ENCODE measurements at regions not wholly inside any gene's neighbourhood (a gene's known extent, or its start where the extent isn't known, plus 50 kb on each side); places are given as distances from the start of the nearest gene placed in this dataset.

DNA sequence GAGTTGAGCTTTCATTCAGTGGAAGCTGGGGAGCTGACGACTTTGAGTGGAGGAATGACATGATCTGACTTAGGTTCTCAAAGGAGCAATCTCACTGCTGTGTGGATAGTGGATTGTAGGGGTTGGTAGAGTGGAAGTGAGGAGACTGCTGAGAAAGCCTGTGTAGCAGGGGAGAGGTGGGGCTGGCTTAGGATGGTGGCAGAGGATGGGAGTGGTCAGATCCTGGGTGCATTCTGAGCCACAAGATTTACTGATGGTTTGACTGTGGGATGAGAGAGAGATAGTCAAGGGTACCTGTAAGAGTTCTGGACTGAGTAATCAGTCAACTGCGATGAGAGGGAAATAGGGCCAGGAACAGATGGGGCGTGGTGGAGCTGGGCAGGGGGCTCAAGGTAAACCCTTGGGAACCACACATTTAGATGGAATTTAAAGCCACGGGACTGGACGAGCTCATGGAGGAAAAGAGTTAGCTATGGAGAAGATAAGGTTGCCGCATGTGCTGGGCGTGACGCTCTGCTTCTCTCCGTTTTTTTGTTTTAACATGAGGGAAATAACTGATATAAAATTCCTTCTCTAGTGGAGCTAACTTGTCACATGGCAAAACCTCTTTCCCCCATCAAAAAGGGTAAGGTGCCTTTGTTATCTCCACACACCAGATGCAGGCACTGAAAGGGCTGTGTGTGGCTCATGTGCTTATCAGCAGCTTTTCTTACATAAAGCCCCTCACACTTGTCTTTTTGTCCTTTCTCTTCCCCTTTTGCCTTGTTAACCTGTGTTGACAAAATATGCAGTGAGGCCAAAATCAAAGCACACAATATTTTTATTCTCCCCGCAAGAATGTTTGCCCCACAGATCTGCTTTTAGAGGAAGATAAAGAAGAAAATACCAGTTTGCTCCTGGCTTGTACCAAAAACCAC, 379.8 kb downstream of the TSN start:
- DNase-seq, result no peak

DNA sequence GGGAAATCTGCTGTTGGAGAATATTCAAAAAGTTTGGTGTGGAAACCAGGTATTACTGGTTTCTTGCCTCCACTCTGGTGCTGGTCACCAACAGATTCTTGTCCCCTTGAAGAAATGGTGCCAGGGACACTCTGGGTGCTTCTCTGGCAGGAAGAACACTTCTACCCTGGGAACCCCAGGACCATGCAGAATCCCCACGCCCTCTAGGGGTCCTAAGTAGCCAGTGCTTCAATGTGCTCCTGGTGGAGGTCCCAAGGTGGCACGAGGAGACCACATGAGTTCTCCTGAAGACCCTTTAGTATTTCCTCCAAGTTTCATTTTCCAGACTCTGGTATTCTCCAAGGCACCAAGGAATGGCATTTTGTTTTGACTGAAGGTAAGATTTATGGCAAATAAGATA, 380.6 kb downstream of the TSN start:
- DNase-seq, result no peak

DNA sequence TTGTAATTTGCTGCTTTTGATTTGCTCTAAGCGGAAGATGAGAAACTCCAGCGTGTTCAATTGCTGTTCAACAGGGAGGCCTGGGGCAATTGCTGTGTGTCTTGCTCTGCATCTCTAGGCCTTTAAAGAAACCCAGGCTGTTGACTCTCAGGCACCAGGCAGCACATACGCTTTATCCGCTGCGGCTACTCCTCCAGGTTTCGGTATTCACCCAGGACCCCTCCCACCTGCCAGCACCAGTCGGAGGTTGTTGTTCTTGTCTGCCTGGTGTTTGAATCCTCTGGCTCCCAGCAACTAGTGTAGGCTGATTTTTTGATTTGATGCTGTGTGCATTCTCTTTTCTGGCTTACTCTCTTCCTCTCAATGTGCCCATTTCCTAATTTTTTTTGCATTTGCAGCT, 383.1 kb downstream of the TSN start:
- no peak for DNase-seq

DNA sequence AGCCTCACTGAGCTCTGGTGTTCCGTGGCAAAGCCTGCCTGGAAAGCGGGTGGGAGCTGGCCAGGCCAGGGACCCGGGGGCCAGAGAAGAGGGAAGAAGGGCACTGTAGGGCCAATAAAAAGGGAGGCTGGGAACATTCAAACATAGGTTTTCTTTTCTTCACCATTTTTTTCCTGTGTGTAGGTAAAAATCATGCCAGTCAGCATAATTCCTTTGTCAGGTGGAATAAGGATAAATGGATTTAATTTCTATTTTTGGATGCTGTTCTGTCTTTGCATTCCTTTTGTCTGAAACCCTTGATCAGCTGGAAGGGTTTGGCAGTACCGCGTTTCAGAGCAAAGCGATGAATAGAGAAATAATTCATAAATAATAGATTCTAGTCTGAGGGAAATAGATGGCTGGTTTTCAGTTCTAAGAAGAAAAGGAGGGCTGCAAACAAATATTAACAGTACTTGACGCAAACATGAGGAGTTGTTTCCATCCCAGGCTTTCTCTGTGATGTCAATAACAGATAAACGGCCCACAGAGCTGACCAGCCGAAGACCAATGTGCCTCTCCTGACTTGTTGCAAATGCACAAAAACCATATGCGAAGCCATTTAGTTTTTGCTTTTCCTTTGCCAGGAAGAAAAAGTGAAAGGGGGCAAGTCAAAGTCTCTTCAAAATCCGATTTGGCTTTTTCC, 384.4 kb downstream of the TSN start:
- no peak for DNase-seq

DNA sequence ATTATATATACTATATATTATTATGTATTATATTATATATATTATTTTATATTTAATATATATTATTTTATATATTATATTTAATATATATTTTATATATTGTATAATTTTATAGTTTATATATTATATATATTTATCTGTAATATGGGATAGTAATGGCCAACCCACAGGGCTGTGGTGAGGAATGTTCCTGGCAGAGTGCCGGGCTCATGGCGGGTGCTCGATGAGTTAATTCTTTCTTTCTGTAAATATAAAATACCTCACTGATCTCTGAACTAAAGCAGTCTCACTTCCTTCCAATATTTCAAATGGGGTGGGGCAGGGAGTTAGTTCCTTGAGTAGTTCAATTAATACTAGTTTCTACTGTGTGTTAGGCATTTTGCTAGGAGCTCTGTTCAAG, 389.4 kb downstream of the TSN start:
- DNase-seq, result no peak

DNA sequence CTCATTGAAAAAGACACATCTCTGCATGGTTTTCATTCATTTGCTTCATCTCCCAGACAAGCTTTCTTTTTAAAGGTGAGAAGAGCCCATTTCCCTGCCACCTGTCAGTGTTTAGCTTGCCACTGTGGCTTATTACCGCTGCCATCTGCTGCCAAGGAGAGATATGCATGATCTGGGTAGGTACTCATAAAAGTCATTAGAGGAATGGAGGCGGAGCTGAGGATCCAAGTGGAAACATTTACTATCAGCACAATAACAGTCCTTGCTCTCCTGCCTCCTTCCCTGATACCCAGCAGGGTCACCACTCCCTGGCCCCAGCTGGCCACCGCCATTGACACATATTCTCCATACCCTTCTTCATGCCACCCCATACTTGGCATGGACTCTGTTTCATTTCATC, 390.4 kb downstream of the TSN start:
- no peak for DNase-seq

DNA sequence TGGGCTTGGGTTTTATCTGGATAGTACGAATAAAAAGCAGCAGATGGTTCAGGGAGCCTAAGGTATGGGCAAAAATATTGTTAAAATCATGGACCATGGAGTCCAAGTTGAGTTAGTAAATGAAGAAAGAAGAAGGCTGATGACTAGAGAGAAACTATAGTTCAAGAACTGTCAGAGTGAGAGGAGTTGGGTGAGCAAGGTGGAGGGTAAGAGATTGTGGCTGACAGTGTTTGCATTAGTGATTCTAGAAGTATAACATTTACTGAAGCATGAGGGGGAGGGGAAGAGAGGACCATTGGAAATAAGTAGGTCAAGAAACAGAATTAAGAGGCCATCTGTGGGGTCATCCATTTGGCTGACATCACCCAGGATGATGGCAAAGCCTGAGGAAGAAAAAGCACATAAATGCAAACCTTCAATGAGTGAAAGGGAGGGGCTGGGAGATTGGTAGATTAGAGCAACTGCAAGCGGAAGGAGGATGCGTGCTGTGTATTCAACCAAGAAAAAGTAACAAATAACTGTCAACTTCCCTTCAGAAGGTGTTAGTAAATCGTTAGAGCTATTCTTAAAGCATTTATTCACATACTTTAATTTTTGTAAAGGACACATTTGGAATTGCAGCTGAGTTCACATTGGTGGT, 392.8 kb downstream of the TSN start:
- no peak for DNase-seq

DNA sequence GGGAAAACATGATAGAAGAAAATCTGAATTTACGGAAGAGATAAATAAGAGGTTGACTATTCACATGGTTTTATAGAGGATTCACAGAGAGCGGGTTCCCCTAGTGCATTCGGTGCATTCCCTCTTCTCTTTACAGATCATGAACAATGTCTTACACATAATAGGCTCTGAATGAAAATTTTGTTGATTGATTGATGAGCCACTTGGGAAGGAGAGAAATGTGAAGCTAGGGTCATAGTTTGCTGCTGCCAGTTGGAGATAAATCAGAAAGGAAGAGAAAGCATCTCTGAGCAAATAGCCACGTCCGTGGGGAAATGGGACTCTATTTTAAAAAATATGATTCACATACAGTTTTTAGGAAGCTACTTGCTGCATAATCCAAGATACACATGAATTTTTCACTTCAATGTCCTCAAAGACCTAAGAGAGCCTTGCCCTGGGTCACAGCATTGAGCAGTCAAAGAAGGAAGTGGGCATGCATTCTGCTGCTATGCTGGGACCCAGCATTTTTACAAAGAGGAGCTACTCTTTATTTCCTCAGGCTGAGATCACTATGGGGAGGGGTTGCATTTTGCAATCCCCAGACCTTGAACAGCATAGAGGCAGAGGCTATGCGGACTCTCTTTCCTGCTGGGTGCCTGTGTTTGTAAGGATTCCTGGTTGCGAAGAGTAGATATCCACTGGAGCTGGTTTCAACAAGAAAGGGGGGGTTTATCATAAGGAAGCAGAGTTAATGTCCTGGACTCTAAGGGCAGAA, 395.3 kb downstream of the TSN start:
- DNase-seq, result no peak

DNA sequence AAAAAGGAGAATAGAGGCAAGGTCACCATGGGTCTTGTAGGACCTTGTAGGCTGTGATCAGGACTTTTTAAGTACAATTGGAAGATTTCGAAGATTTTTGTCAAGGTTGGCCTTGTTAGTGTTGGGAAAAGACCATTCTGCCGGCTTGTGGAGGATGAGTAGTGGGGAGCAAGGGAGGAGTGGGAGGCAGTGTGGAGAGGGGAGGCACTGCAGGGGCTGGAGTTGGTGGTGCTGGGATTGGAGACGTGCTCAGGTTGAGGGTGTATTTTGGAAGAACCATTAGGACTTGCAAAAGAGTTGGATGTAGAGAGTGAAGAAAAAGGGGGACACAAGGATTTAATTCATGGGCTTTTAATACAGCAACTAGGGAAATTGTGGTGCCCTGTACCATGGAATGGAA, 397.1 kb downstream of the TSN start:
- DNase-seq, result no peak

DNA sequence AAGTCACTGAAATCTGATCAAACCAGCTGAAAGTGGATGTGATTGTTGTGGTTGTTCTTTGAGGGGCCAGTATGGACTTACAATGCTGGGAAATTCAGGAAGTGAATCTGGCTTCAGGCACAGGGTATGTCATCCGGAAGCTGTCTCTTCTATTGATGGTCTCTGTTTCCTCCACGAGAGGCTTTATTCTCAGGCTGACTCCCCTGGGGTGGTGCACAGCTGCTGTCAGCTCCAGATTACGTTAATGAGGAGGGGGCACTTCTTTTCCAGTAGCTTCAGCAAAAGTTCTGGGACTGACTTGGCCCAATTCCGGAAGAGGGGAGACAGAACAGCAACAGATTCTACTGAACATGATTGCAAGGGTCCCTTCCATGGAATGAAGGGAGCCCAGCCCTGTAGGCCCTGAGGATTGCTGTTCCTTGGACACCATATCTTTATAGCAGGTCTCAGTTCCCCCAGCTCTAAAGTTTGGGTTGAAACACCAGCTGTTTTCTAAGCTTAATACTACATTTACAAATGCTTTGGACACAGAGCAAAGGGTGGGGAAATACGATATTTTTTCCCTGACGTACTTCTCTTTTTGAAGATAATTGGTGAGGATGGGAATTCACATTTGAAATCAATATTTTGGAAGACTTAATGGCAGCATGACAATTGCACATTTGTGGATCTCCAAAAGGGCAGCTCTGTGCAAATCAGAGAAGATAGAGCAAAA, 400.9 kb downstream of the TSN start:
- DNase-seq, result no peak

DNA sequence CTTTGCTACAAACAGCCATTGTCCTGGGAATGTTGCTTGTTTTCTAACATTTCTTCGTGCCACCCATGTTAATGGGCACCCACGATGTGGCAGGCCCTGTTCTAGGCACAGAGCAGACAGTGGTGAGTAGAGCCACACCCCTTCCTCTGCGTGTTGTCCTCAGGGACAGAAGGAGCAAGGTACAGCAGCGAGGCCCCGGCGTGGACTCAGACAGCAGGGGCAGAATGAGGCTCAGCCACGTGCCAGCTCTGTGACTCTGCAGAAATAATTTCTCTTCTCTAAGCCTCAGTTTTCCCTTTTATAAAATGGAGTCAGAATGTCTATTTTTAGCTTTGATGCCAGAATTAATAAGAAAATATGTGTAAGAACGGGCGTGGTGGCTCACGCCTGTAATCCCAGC, 401.7 kb downstream of the TSN start:
- no peak for DNase-seq

DNA sequence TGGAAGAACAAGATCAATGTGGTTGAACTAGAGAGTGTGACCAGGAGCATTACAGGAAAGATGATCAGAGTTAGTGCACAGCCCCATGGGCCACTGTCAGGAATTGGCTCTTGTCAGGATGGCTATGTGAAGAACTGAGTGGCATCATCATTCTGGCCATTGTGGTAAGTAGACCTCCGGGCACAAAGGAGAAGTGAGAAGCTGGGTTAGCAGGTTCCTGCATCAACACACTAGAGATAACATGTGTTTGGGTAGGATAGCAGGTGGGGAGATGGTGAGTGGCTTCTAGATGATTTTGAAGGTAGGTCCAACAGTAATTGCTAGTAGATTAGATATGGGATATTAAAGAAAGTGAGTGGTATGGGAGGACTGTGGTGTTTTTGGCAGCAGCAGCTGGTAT, 408.2 kb downstream of the TSN start:
- no peak for DNase-seq

DNA sequence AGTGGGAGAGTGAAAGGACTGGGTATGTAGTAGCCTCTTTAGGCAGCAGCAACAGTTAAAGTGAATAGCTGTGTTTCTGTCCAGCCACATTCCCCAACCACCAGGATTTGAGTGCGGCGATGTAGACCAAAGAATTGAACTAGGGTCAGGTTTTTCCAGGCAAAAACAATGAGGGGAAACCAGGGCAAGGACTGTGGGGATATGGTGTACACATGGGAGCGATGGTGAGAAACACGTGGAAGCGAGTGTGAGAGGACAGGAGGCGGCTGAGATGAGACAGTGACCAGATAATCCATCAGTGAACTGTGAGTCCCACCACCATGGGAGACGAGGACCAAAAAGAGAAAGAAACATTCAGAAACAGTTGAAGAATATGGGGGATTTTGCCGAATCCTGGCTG, 409.5 kb downstream of the TSN start:
- DNase-seq, result no peak

DNA sequence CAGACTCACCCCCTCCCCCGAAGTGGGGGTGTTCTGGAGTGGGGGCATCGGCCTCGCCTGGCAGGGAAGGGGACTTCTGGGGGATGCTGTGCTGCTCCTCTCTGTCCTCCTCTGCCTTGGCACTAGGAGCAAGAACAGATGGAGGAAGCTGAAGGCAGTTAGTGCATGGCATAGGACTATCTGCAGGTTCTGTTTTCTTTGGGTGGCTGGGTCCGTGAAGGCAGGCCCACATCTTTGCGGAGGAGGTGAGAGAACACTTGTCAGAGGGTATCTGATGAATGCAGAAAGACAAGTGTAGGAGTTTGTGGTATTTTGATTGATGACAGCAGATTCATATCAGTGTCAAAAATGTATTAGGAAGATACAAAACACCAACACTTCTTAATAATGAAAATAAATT, 411.4 kb downstream of the TSN start:
- no peak for DNase-seq

DNA sequence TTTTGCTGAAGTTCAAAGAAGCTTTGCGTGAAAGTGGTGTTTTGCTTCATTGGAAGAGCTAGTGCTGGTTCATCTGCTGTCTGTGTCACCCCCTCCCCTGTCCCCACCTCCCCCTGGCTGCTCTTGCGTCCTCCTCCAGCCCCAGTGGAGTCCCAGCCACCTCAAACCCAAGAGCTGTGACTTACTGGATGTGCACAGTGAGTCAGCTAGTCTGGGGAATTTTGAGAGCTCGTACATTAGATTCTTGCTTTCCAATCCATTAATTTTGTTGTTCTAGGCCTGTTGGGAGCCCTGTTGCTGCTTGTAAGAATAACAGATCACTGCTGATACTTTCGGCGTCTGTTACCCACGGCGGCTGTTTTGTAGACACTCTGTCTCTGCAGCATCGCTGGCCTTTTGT, 412.1 kb downstream of the TSN start:
- no peak for DNase-seq

DNA sequence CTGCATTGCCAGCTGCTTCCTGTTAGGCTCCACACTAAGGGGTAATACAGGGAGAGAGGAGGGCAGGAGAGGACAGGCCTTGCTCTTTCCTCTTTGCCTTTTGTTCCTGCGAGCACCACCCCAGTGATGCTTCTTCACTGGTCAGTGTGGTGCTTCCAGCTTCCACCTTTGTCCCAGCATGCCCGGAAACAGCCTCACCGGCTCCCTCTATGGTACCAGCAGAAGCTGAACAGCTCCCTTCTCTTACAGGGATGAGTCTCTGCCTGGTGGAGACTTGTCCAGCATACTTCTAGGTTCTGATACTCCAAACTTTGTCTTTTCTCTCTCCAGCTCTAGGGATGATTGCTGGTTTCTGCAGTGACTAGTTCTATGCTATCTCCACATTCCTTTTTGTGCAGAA, 413.3 kb downstream of the TSN start:
- DNase-seq, result no peak

DNA sequence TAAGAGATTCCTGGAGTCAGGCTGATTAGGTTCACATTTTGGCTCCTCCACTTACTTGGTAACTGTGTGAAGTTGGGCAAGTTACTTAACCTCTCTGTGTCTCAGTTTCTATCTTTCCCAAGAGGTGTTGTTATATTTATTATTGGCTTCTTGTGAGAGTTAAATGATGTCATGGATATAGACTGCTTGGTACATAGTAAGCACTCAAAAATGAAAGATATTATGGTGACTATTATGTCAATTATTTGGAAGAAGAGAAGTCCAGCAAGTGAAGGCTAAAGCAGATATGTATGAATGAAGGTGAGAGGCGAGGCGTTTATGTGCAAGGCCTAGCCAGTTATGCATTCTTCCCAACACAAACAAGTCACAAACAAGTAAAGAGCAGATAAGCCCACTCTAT, 417.4 kb downstream of the TSN start:
- no peak for DNase-seq

DNA sequence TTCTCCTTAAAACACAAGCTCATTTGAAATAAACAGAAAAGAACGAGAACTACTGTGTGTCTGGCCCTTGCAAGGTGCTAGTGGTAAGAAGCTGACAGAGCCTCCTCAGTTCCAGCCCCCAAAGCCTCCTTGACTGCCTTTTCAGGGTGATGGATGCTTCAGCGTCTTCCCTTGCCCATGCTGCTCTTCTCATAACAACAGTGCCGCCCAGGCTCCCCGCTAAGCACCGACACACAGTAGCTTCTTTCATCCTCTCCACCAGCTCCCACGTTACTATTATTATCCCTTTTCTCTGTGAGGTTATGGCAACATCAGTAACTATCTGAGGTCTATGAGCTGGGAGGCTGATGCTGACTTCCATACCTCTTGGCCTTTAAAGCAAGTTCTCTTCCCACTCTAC, 418.6 kb downstream of the TSN start:
- DNase-seq, result no peak

DNA sequence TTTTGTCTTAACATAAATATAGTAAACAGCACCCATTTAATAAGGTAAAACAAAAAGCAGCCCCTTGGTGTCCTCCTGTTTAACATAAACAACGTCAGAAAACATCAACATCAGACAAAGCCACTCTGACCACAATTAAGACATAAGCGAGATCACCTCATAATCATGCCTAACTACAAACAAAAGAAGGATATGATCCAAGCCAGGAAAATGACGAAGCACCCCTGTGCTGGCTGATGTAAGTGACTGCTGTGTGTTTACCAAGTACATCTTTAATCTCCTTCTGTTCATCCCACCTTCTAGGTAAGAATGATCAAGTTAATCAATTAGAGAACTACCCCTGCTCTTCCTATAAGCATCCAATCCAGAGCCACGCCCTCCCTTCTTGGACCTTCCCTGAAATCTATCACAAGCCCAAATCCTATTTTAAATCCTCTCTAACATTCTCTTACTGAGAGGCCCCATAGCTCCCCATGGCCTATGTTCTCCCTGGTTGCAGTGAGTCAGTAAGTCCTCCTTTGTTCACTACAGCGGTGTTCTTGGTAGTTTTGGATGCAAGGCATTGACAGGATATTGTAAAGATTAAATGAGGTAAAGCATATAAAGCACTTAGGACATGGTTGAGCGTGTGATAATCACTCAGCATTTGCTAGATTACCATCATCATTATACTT, 424.2 kb downstream of the TSN start:
- DNase-seq, result no peak

DNA sequence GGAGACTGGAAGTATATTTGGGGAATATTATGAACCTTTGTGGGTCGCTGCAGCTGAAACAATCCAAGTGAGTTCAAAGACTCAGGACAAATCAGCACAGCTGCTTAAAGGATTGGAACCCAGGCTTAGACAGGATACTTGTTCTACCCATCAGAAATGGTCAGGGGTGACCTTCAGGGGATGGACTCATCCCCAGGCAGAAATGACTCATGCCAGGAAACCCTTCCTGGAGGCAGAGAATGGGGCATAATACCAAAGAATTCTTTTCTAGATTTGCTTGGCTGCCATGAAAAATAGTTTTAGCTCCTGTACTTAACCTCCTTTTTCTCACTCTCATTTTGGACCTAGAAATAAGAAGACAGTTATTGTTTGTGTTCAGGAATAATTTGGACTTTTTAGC, 425.5 kb downstream of the TSN start:
- DNase-seq, result no peak

DNA sequence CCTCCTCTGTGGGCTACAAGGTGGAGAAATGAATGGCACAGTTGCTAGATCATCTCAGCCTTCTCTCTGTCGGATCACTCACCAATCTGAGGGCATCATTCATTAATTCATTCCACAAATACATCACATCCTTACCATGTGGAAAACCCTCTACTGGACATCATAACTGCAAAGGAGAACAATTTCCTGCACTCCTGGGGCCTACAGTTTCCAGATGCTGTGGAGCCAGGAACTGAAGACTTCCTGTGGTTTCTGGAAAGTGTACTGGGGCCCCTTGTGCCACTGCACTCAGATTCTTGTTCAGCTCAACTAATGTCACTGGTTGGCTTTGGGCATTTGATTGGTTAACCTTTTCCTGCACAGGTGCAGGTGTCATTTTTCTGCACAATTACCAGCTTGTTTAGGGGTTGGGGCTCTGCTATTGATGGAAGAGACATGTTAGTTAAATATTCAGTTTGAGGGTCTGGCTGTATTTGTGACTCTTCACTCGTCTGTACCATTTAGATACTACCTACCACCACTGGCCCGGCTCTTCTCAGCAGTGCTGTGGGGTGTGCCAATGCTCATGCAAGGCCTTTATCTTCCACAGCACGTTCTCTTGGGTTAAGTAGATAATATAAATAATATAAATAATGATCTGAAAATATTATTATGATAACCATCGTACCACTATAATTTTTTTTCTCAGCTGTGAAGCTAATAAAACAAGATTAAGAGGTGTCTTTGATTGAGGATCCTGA, 427.3 kb downstream of the TSN start:
- DNase-seq, result no peak

Data from GDM1 (cell line).